SK-N-SH treated with all-trans-retinoic acid at 6 μM for 48 hours (cell line): ENCODE measurements at regions not wholly inside any gene's neighbourhood (a gene's known extent, or its start where the extent isn't known, plus 50 kb on each side); places are given as distances from the start of the nearest gene placed in this dataset.

Source experiments
- ARNTL ChIP-seq: fragments of 450-650 bp; formaldehyde crosslinking; IDR thresholded peaks from 2 replicates; pipeline ENCODE4 v1.5.0; 2020; ENCODE audit warnings: low read depth, mild to moderate bottlenecking, moderate library complexity, borderline replicate concordance
- BACH2 ChIP-seq: fragments of 250-450 bp; sonication (Bioruptor Pico); IDR thresholded peaks from 2 replicates; pipeline ENCODE4 v1.9.0; 2021; ENCODE audit warnings: mild to moderate bottlenecking, borderline replicate concordance
- CSDC2 ChIP-seq: fragments of 250-450 bp; sonication (Bioruptor Pico); IDR thresholded peaks from 2 replicates; pipeline ENCODE4 v1.5.0; 2020; ENCODE audit warnings: mild to moderate bottlenecking, moderate library complexity
- GLIS3 ChIP-seq: fragments of 250-450 bp; sonication (Bioruptor Pico); IDR thresholded peaks from 2 replicates; pipeline ENCODE4 v1.5.0; 2020; ENCODE audit warnings: mild to moderate bottlenecking, moderate library complexity
- PATZ1 ChIP-seq: fragments of 250-450 bp; sonication (Bioruptor Pico); IDR thresholded peaks from 2 replicates; pipeline ENCODE4 v1.8.0; 2020; ENCODE audit warnings: mild to moderate bottlenecking, moderate library complexity, borderline replicate concordance
- RARB ChIP-seq: fragments of 250-450 bp; sonication (Bioruptor Pico); IDR thresholded peaks from 2 replicates; pipeline ENCODE4 v1.8.0; 2021; ENCODE audit warnings: mild to moderate bottlenecking, moderate library complexity
- TCF4 ChIP-seq: fragments of 250-450 bp; sonication (Bioruptor Pico); IDR thresholded peaks from 2 replicates; pipeline ENCODE4 v1.8.0; 2021; ENCODE audit warnings: mild to moderate bottlenecking, moderate library complexity, borderline replicate concordance
- TSHZ2 ChIP-seq: fragments of 250-450 bp; sonication (Bioruptor Pico); IDR thresholded peaks from 2 replicates; pipeline ENCODE4 v1.5.0; 2020; ENCODE audit warnings: mild to moderate bottlenecking, moderate library complexity
- ZFP3 ChIP-seq: fragments of 250-450 bp; sonication (Bioruptor Pico); IDR thresholded peaks from 2 replicates; pipeline ENCODE4 v1.5.0; 2020; ENCODE audit warnings: mild to moderate bottlenecking, moderate library complexity
- ZFP30 ChIP-seq: fragments of 450-650 bp; formaldehyde crosslinking; IDR thresholded peaks from 2 replicates; pipeline ENCODE4 v1.5.0; 2022; ENCODE audit warnings: mild to moderate bottlenecking, moderate library complexity
- ZNF565 ChIP-seq: fragments of 450-650 bp; formaldehyde crosslinking; conservative IDR thresholded peaks from 2 replicates; pipeline ENCODE4 v1.5.0; 2020; ENCODE audit warnings: low read depth, mild to moderate bottlenecking, moderate library complexity
- TF ChIP-seq, protein P1 (sequence below): fragments of 250-450 bp; sonication (Bioruptor Pico); IDR thresholded peaks from 2 replicates; pipeline ENCODE4 v1.5.1; 2021; ENCODE audit warnings: mild to moderate bottlenecking, moderate library complexity

DNA sequence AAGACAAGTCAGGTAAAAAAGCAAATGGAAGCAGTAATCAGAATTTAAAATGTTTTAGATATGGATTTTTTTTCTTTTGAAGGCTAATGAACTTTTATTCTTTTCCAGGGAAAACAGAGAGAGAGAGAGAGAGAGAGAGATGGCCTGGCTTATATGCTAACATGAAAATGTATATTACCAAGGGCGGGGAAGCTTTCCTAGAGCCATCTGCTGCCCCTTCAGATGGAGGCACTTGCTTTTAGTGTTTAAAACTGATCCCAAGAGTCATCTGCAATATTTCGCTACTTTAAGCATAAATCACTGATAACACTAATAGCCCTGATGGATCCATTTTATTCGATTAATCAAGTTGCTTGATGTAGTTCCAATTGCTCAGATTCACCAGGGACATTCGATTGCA is 186.1 kb upstream of the ADAMTS16 start:
- no peak for TF ChIP-seq ZFP3 (CRISPR knock-in tag)
- TF ChIP-seq TCF4 (CRISPR knock-in tag), result no peak
- TF ChIP-seq PATZ1 (CRISPR knock-in tag), result no peak
- TF ChIP-seq GLIS3 (CRISPR knock-in tag), result no peak
- no peak for TF ChIP-seq RARB (CRISPR knock-in tag)
- TF ChIP-seq ZFP30 (CRISPR knock-in tag), result no peak
- TF ChIP-seq BACH2 (CRISPR knock-in tag), result no peak
- TF ChIP-seq, protein P1, sequence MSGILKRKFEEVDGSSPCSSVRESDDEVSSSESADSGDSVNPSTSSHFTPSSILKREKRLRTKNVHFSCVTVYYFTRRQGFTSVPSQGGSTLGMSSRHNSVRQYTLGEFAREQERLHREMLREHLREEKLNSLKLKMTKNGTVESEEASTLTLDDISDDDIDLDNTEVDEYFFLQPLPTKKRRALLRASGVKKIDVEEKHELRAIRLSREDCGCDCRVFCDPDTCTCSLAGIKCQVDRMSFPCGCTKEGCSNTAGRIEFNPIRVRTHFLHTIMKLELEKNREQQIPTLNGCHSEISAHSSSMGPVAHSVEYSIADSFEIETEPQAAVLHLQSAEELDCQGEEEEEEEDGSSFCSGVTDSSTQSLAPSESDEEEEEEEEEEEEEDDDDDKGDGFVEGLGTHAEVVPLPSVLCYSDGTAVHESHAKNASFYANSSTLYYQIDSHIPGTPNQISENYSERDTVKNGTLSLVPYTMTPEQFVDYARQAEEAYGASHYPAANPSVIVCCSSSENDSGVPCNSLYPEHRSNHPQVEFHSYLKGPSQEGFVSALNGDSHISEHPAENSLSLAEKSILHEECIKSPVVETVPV, result no peak
- TF ChIP-seq ARNTL (CRISPR knock-in tag), result no peak
- TF ChIP-seq ZNF565 (CRISPR knock-in tag), result no peak
- TF ChIP-seq CSDC2 (CRISPR knock-in tag), result no peak
- TF ChIP-seq TSHZ2 (CRISPR knock-in tag), result no peak
